ENCODE measurements at regions not wholly inside any gene's neighbourhood (a gene's known extent, or its start where the extent isn't known, plus 50 kb on each side); places are given as distances from the start of the nearest gene placed in this dataset.

DNA sequence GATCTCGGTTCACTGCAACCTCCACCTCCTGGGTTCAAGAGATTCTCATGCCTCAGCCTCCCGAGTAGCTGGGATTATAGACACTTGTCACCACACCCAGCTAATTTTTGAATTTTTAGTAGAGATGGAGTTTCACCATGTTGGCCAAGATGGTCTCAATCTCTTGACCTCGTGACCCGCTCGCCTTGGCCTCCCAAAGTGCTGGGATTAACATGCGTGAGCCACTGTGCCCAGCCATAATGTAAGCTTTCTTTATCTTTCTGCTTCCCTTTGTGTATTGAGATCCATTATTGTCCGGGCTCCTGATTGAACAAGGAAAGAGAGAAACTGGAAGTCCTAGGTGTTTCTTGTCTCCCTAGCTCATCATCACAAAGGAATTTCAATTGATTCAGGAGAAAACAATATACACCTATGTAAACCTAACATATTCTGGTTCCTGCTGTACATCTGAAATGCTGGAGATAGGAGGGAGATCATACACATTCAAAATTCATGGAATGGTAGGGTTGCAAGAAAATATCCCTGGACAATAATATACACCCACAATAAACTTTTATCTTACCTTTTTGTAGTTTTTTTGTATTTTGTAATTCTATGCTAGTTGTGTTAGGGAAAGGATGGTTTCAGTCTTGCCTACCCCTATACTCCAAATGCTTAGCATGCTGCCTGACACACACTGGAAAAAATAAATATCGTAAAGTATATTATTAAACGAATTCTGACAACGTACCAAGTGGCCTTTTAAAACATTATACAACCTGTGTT, 194.4 kb upstream of the HS3ST1 start:
- TF ChIP-seq EZH2 (IDR thresholded peaks at IDR 0.05): no peak
- no peak for TF ChIP-seq POLR2AphosphoS5 (IDR thresholded peaks at IDR 0.05; ENCODE audit: borderline replicate concordance, low read depth, low read length)
- no peak for TF ChIP-seq FOXP2 (optimal IDR thresholded peaks at IDR 0.05; ENCODE audit: control extremely low read depth, extremely low read length, insufficient read depth)
